Tibial nerve (tissue), 4 donors: ENCODE measurements at regions not wholly inside any gene's neighbourhood (a gene's known extent, or its start where the extent isn't known, plus 50 kb on each side); places are given as distances from the start of the nearest gene placed in this dataset.

Experiments used
- DNase-seq, 2 donors: peaks; one replicate each; pipeline ENCODE4 v3.0.0-alpha.2; 2019; ENCODE audit warnings: low spot score in 2 of 2
- H3K27ac ChIP-seq, 4 donors: fragments of 200-600 bp; sonication (generic) in 3 of 4; one replicate each; pipeline ENCODE4 v1.5.1; 2017 to 2019; ENCODE audit warnings: mild to moderate bottlenecking in 1 of 4
- H3K27me3 ChIP-seq, 2 donors: fragments of 200-600 bp; sonication (generic) in 1 of 2; one replicate each; pipeline versions ENCODE4 v1.5.1 to v1.6.0; 2017 to 2019
- H3K36me3 ChIP-seq, 3 donors: fragments of 200-600 bp; sonication (generic); one replicate each; pipeline ENCODE4 v1.5.1; 2018 to 2019
- H3K4me1 ChIP-seq, 4 donors: fragments of 200-600 bp; sonication (generic) in 3 of 4; one replicate each; pipeline ENCODE4 v1.5.1; 2017 to 2019
- H3K4me3 ChIP-seq, 4 donors: fragments of 200-600 bp; sonication (generic) in 3 of 4; one replicate each; pipeline ENCODE4 v1.5.1; 2017 to 2019; ENCODE audit warnings: mild to moderate bottlenecking in 1 of 4, moderate library complexity in 1 of 4
- H3K9me3 ChIP-seq, 4 donors: fragments of 200-600 bp; sonication (generic) in 3 of 4; one replicate each; pipeline ENCODE4 v1.5.1; 2017 to 2019
- CTCF ChIP-seq, 5 experiments: fragments of 200-600 bp in 3 of 5; fragments of 450-650 bp in 2 of 5; sonication (generic) in 3 of 5; IDR thresholded peaks; one replicate each; pipeline ENCODE4 v1.5.1; 2016 to 2019; ENCODE audit warnings: antibody characterized with exemption in 5 of 5, mild to moderate bottlenecking in 3 of 5, moderate library complexity in 2 of 5
- EP300 ChIP-seq, 2 donors: sonication (generic); formaldehyde crosslinking; IDR thresholded peaks; one replicate each; pipeline ENCODE4 v1.6.1; 2017; ENCODE audit warnings: antibody characterized with exemption in 2 of 2, mild to moderate bottlenecking in 1 of 2
- POLR2A ChIP-seq, 2 donors: fragments of 450-650 bp; IDR thresholded peaks; one replicate each; pipeline ENCODE4 v1.6.1; 2017; ENCODE audit warnings: antibody characterized with exemption in 2 of 2, mild to moderate bottlenecking in 2 of 2, moderate library complexity in 2 of 2
- WGBS, 2 donors: methylation state at CpG; one replicate each; pipeline ENCODE4 v1.1.5; 2018; 5-methylcytosine and 5-hydroxymethylcytosine counted together

GRCh38 chrX:134736356-134736755 is 60.6 kb downstream of the PABIR2 start:
- H3K9me3 ChIP-seq, result no peaks in the 10 kb centered on the region
- no peaks in the 10 kb centered on the region for H3K36me3 ChIP-seq
- WGBS, 2 donors, result 78 to 84% methylated on average over 7 of the region's 7 CpGs
- DNase-seq, result no peak
- no peak overlapping the region for H3K27ac ChIP-seq
- H3K4me3 ChIP-seq, result no peak overlapping the region
- H3K4me1 ChIP-seq, result no peaks in the 10 kb centered on the region
- TF ChIP-seq POLR2A (IDR thresholded peaks at IDR 0.05) (no peak), EP300 (IDR thresholded peaks at IDR 0.05) (no peak)
- H3K27me3 ChIP-seq, result no peaks in the 10 kb centered on the region

GRCh38 chrX:134735015-134735414 is 62.0 kb downstream of the PABIR2 start:
- no peak for DNase-seq
- H3K4me1 ChIP-seq, result no peaks in the 10 kb centered on the region
- WGBS, 2 donors, result 69 to 89% methylated on average over 2 of the region's 2 CpGs
- no peaks in the 10 kb centered on the region for H3K36me3 ChIP-seq
- no peak overlapping the region for H3K4me3 ChIP-seq
- TF ChIP-seq POLR2A (IDR thresholded peaks at IDR 0.05), result no peak
- no peak for TF ChIP-seq EP300 (IDR thresholded peaks at IDR 0.05)
- no peak for TF ChIP-seq CTCF (IDR thresholded peaks at IDR 0.05)
- no peaks in the 10 kb centered on the region for H3K9me3 ChIP-seq
- H3K27me3 ChIP-seq, result peaks cover 0 to 1% of the 10 kb centered on the region in 2 donors
- no peak overlapping the region for H3K27ac ChIP-seq

DNA sequence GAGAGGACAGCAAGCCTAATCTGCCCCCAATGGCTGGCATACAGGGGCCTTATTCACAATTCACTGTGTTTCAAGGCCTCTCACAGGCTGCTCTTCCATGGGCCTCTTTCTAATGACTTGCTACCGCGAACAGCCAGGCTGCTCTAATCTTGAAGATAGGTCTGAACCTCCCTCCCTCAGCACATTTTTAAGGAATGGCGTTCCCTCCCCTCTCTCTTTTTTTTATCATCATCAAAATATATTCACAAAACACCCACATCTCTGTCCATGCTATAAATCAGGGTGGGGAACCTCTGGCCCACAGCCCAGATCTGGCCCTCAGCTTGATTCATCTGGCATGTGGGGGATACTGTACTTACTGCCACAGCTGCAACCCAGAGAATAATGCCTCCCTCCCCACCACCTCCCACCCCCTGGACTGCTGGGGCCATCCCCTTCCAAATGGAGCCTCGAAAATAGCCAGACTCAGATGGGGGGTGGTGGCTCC is 62.5 kb downstream of the PABIR2 start:
- no peaks in the 10 kb centered on the region for H3K36me3 ChIP-seq
- WGBS, 2 donors, result 29 to 51% methylated on average over 4 of the region's 4 CpGs
- peaks cover 0 to 4% of the 10 kb centered on the region in 2 donors for H3K27me3 ChIP-seq
- no peak for DNase-seq
- no peaks in the 10 kb centered on the region for H3K9me3 ChIP-seq
- no peak overlapping the region for H3K4me3 ChIP-seq
- no peaks in the 10 kb centered on the region for H3K4me1 ChIP-seq
- H3K27ac ChIP-seq, result no peak overlapping the region
- TF ChIP-seq EP300 (IDR thresholded peaks at IDR 0.05) (no peak), POLR2A (IDR thresholded peaks at IDR 0.05) (no peak), CTCF (IDR thresholded peaks at IDR 0.05) (no peak)

DNA sequence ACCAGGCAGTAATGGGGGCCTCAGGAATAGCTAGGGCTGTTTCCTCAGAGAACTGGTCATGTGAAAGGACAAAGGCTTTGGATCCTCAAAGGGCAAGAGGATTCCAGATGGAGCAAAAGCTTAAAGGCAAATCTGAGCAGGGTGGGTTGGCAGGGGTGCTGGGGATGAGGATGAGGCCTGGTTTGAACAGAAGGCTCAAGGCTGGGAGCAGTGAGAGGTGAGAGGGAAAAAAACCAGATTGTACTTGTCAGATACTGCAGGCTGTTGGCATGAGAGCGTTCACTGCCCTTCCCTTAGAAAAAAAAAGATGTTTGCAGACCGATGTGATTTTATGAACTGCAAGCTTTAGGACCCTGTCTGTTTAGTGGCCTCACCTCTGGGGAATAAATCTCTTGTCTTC is 63.4 kb downstream of the PABIR2 start:
- 65 to 80% methylated on average over 2 of the region's 2 CpGs for WGBS, 2 donors
- Histone ChIP-seq H3K36me3 (no peaks in the 10 kb centered on the region), H3K4me3 (no peak overlapping the region), H3K27ac (no peak overlapping the region), H3K9me3 (no peaks in the 10 kb centered on the region), H3K27me3 (peaks cover 0 to 4% of the 10 kb centered on the region in 2 donors), H3K4me1 (no peaks in the 10 kb centered on the region)
- TF ChIP-seq CTCF (IDR thresholded peaks at IDR 0.05) (no peak), EP300 (IDR thresholded peaks at IDR 0.05) (no peak), POLR2A (IDR thresholded peaks at IDR 0.05) (no peak)
- DNase-seq, result no peak

GRCh38 chrX:134732676-134733075 is 64.3 kb downstream of the PABIR2 start:
- DNase-seq, result no peak
- no peaks in the 10 kb centered on the region for H3K4me1 ChIP-seq
- no peak overlapping the region for H3K27ac ChIP-seq
- H3K36me3 ChIP-seq, result no peaks in the 10 kb centered on the region
- H3K4me3 ChIP-seq, result no peak overlapping the region
- peaks cover 0 to 4% of the 10 kb centered on the region in 2 donors for H3K27me3 ChIP-seq
- 61 to 74% methylated on average over 3 to 6 of the region's 6 CpGs for WGBS, 2 donors
- no peak for TF ChIP-seq POLR2A (IDR thresholded peaks at IDR 0.05)
- no peak for TF ChIP-seq EP300 (IDR thresholded peaks at IDR 0.05)
- TF ChIP-seq CTCF (IDR thresholded peaks at IDR 0.05), result no peak
- no peaks in the 10 kb centered on the region for H3K9me3 ChIP-seq

DNA sequence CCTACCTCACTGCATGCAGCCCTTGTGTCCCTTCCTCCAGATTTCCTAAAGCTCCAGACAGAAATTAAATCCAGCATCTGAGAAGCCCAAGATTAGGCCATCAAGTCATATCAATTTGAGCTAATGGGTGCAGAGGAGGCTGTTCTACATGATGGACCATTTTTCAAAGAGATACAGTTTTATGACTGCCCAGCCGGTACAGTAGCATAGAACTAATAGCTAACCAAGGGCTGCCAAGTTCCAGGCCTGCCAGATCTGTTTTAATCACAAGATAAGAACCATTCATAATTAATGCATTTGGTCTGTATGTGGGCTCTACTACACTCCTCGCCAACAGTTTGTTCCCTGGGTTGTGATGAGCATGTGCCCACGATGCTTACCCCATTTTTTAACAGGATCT is 64.9 kb downstream of the PABIR2 start:
- peaks cover 0 to 4% of the 10 kb centered on the region in 2 donors for H3K27me3 ChIP-seq
- H3K36me3 ChIP-seq, result no peaks in the 10 kb centered on the region
- no peak overlapping the region for H3K27ac ChIP-seq
- H3K4me1 ChIP-seq, result no peaks in the 10 kb centered on the region
- no peak for DNase-seq
- H3K4me3 ChIP-seq, result no peak overlapping the region
- TF ChIP-seq EP300 (IDR thresholded peaks at IDR 0.05) (no peak), POLR2A (IDR thresholded peaks at IDR 0.05) (no peak), CTCF (IDR thresholded peaks at IDR 0.05) (no peak)
- no peaks in the 10 kb centered on the region for H3K9me3 ChIP-seq
- WGBS, 2 donors, result 71 to 88% methylated on average over 3 of the region's 3 CpGs
